ENCODE measurements at regions not wholly inside any gene's neighbourhood (a gene's known extent, or its start where the extent isn't known, plus 50 kb on each side); places are given as distances from the start of the nearest gene placed in this dataset.
"Not testable (repeated sequence)": the region's sequence is repeated elsewhere in the genome, so short reads cannot be mapped to it uniquely, and the experiment has no call there.

GRCh38 chr2:57407772-57408201 lies 638.8 kb upstream of the VRK2 start:
- no peak for DNase-seq
- Histone ChIP-seq H3F3A (ENCODE audit: insufficient read depth, low read length) (no peaks in the 10 kb centered on the region), H3K4me1 (ENCODE audit: low read length) (no peaks in the 10 kb centered on the region), H3K36me3 (replicated peaks; ENCODE audit: insufficient read depth, low read length) (no peaks in the 10 kb centered on the region), H3K9me2 (replicated peaks; ENCODE audit: insufficient read depth, low read length) (no peaks in the 10 kb centered on the region), H2AFZ (ENCODE audit: low read length) (no peak overlapping the region), H3K27me3 (replicated peaks; ENCODE audit: insufficient read depth, low read length) (no peaks in the 10 kb centered on the region), H3K4me2 (ENCODE audit: low read depth, low read length) (no peak overlapping the region), H3K9me3 (replicated peaks; ENCODE audit: insufficient read depth, low read length) (no peaks in the 10 kb centered on the region), H3K79me2 (ENCODE audit: low read length) (no peaks in the 10 kb centered on the region), H3K27ac (ENCODE audit: low read length) (no peak overlapping the region), H3K9ac (ENCODE audit: low read length) (no peak overlapping the region), H4K20me1 (ENCODE audit: insufficient read depth, low read length) (no peaks in the 10 kb centered on the region), H3K4me3 (ENCODE audit: low read length) (no peak overlapping the region)
- TF ChIP-seq CTCF (IDR thresholded peaks at IDR 0.05; ENCODE audit: low read length) (no peak), EZH2phosphoT487 (IDR thresholded peaks at IDR 0.05; ENCODE audit: low read length) (no peak), EZH2 (optimal IDR thresholded peaks at IDR 0.05; ENCODE audit: low read depth, low read length) (no peak)

GRCh38 chr2:57408587-57408986 lies 638.0 kb upstream of the VRK2 start:
- H3K79me2 ChIP-seq (ENCODE audit: low read length), result no peaks in the 10 kb centered on the region
- TF ChIP-seq CTCF (IDR thresholded peaks at IDR 0.05; ENCODE audit: low read length) (no peak), EZH2phosphoT487 (IDR thresholded peaks at IDR 0.05; ENCODE audit: low read length) (no peak), EZH2 (optimal IDR thresholded peaks at IDR 0.05; ENCODE audit: low read depth, low read length) (no peak)
- H3F3A ChIP-seq (ENCODE audit: insufficient read depth, low read length), result no peaks in the 10 kb centered on the region
- H3K36me3 ChIP-seq (replicated peaks; ENCODE audit: insufficient read depth, low read length), result no peaks in the 10 kb centered on the region
- no peaks in the 10 kb centered on the region for H4K20me1 ChIP-seq (ENCODE audit: insufficient read depth, low read length)
- no peak overlapping the region for H3K4me2 ChIP-seq (ENCODE audit: low read depth, low read length)
- no peaks in the 10 kb centered on the region for H3K9me3 ChIP-seq (replicated peaks; ENCODE audit: insufficient read depth, low read length)
- no peak for DNase-seq
- no peak overlapping the region for H3K27ac ChIP-seq (ENCODE audit: low read length)
- no peaks in the 10 kb centered on the region for H3K27me3 ChIP-seq (replicated peaks; ENCODE audit: insufficient read depth, low read length)
- no peaks in the 10 kb centered on the region for H3K9me2 ChIP-seq (replicated peaks; ENCODE audit: insufficient read depth, low read length)
- H3K4me1 ChIP-seq (ENCODE audit: low read length), result no peaks in the 10 kb centered on the region
- no peak overlapping the region for H3K9ac ChIP-seq (ENCODE audit: low read length)
- no peak overlapping the region for H2AFZ ChIP-seq (ENCODE audit: low read length)
- H3K4me3 ChIP-seq (ENCODE audit: low read length), result no peak overlapping the region

DNA sequence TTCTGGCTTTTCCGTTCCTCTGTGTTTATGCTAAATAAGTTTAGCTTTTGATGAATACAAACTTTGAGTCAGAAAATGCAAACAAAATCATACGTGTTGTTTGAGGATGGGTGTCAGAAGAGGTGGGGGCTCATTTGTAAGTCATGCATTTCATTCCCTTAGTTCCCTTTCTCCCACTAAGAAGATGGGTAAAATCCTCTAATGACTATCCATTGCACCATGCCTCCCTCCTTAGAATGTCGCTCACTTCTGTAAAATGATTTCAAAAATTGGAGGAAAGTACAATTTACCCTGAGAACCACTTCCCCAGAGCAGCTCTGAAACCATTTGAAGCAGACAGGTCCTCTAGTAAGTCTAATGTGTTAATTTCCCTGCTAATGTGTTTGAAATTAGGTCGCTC lies 629.6 kb upstream of the VRK2 start:
- H3K27ac ChIP-seq (ENCODE audit: low read length), result no peak overlapping the region
- no peak overlapping the region for H3K9ac ChIP-seq (ENCODE audit: low read length)
- H3K4me3 ChIP-seq (ENCODE audit: low read length), result no peak overlapping the region
- no peaks in the 10 kb centered on the region for H3K9me3 ChIP-seq (replicated peaks; ENCODE audit: insufficient read depth, low read length)
- no peak for TF ChIP-seq EZH2 (optimal IDR thresholded peaks at IDR 0.05; ENCODE audit: low read depth, low read length)
- no peak for TF ChIP-seq CTCF (IDR thresholded peaks at IDR 0.05; ENCODE audit: low read length)
- TF ChIP-seq EZH2phosphoT487 (IDR thresholded peaks at IDR 0.05; ENCODE audit: low read length), result no peak
- no peaks in the 10 kb centered on the region for H3K4me1 ChIP-seq (ENCODE audit: low read length)
- H3K36me3 ChIP-seq (replicated peaks; ENCODE audit: insufficient read depth, low read length), result no peaks in the 10 kb centered on the region
- H3K9me2 ChIP-seq (replicated peaks; ENCODE audit: insufficient read depth, low read length), result no peaks in the 10 kb centered on the region
- no peak overlapping the region for H3K4me2 ChIP-seq (ENCODE audit: low read depth, low read length)
- H3K79me2 ChIP-seq (ENCODE audit: low read length), result no peaks in the 10 kb centered on the region
- no peaks in the 10 kb centered on the region for H3F3A ChIP-seq (ENCODE audit: insufficient read depth, low read length)
- no peaks in the 10 kb centered on the region for H4K20me1 ChIP-seq (ENCODE audit: insufficient read depth, low read length)
- H3K27me3 ChIP-seq (replicated peaks; ENCODE audit: insufficient read depth, low read length), result no peaks in the 10 kb centered on the region
- DNase-seq, result no peak
- no peak overlapping the region for H2AFZ ChIP-seq (ENCODE audit: low read length)

- H2AFZ ChIP-seq (ENCODE audit: low read length); H3K9me3 ChIP-seq (replicated peaks; ENCODE audit: insufficient read depth, low read length); H3K79me2 ChIP-seq (ENCODE audit: low read length); H3K4me3 ChIP-seq (ENCODE audit: low read length); H3K27me3 ChIP-seq (replicated peaks; ENCODE audit: insufficient read depth, low read length); H4K20me1 ChIP-seq (ENCODE audit: insufficient read depth, low read length); DNase-seq; H3K36me3 ChIP-seq (replicated peaks; ENCODE audit: insufficient read depth, low read length); H3K9me2 ChIP-seq (replicated peaks; ENCODE audit: insufficient read depth, low read length); H3K4me2 ChIP-seq (ENCODE audit: low read depth, low read length); H3K4me1 ChIP-seq (ENCODE audit: low read length); H3K9ac ChIP-seq (ENCODE audit: low read length); H3F3A ChIP-seq (ENCODE audit: insufficient read depth, low read length); H3K27ac ChIP-seq (ENCODE audit: low read length): not testable (repeated sequence)
These were observed 627.7 kb upstream of the VRK2 start for GRCh38 chr2:57418859-57419346.
